ENCODE measurements at regions not wholly inside any gene's neighbourhood (a gene's known extent, or its start where the extent isn't known, plus 50 kb on each side); places are given as distances from the start of the nearest gene placed in this dataset.

DNA sequence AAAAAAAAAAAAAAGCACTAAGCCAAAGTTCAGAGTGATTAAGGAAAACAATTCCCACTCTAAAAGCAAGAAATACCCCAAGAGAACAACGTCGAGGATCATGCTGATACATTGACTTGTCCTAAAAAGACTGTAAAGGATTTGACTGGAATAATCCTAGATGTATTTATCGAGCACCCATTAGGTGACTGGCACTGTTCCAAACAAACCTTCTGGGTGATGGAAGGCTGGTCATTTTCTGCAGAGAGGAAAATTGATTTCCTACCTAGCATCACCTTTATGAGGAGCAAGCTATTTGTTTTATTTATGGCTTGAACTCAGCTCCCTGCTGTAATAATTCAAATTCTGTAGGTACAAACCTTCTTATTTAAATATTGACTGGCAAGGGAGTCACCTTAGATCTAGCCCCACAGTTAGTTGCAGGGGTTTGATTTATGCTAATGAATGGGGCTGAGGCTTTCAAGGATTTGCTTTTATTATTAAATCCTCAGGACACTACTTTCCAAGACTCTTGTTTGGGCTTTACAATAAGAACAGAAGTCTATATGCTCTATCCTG, 471.0 kb downstream of the OLFM4 start:
- no peak overlapping the region for H3K27ac ChIP-seq
- ATAC-seq (ENCODE audit: insufficient number of reproducible peaks, low FRiP score, low read depth) = no peak
- H3K36me3 ChIP-seq = no peaks in the 10 kb centered on the region
- DNase-seq (ENCODE audit: low spot score) = no peak
- TF ChIP-seq, protein P1, sequence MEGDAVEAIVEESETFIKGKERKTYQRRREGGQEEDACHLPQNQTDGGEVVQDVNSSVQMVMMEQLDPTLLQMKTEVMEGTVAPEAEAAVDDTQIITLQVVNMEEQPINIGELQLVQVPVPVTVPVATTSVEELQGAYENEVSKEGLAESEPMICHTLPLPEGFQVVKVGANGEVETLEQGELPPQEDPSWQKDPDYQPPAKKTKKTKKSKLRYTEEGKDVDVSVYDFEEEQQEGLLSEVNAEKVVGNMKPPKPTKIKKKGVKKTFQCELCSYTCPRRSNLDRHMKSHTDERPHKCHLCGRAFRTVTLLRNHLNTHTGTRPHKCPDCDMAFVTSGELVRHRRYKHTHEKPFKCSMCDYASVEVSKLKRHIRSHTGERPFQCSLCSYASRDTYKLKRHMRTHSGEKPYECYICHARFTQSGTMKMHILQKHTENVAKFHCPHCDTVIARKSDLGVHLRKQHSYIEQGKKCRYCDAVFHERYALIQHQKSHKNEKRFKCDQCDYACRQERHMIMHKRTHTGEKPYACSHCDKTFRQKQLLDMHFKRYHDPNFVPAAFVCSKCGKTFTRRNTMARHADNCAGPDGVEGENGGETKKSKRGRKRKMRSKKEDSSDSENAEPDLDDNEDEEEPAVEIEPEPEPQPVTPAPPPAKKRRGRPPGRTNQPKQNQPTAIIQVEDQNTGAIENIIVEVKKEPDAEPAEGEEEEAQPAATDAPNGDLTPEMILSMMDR (IDR thresholded peaks at IDR 0.05) = no peak
- H3K4me1 ChIP-seq (ENCODE audit: control insufficient read depth in 1 of 2, low read depth in 2 of 2) = no peaks in the 10 kb centered on the region
- no peaks in the 10 kb centered on the region for H3K9me3 ChIP-seq
- no peak overlapping the region for H3K4me3 ChIP-seq
- no peaks in the 10 kb centered on the region for H3K27me3 ChIP-seq (replicated peaks; ENCODE audit: insufficient read depth)

DNA sequence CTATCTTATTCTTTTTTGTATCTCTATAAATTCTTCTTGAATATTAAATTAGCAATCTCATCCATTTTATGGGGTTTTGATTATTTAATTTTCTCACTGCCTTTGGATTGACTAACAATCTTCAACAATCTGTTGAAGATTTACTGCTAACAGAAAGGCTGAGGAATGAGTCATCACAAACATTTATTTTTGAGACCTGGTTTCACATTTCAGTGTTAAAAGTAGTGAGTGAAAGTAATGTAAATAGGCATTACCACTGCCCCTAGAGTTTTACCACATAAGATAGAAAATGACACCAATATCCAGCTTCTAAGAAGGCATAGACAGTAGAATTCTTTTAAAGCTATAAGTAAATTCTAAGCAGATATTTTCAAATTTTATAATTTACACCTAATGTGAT, 472.8 kb downstream of the OLFM4 start:
- H3K9me3 ChIP-seq = no peaks in the 10 kb centered on the region
- ATAC-seq (ENCODE audit: insufficient number of reproducible peaks, low FRiP score, low read depth) = no peak
- TF ChIP-seq, protein P1 (IDR thresholded peaks at IDR 0.05) = no peak
- no peaks in the 10 kb centered on the region for H3K27me3 ChIP-seq (replicated peaks; ENCODE audit: insufficient read depth)
- DNase-seq (ENCODE audit: low spot score) = no peak
- no peaks in the 10 kb centered on the region for H3K4me1 ChIP-seq (ENCODE audit: control insufficient read depth in 1 of 2, low read depth in 2 of 2)
- no peak overlapping the region for H3K27ac ChIP-seq
- no peak overlapping the region for H3K4me3 ChIP-seq
- no peaks in the 10 kb centered on the region for H3K36me3 ChIP-seq

DNA sequence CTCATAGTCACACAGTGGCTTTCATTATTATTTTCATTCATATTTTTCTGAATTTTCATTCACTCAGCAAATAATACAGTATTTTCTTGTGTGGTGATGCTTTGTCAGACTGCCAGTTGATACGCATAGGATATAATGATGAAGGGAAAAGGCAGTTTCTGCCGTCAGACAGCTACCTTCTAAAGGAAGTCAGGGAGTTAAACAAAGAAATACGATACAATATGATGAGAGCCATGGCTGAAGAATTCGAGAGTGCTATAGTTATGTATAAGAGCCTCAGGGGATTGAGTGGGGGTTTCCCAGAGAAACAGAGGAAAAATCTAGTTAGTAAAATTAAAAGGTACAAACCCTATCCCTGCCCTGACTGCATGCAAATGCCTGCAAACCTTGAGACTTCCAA, 479.1 kb downstream of the OLFM4 start:
- no peaks in the 10 kb centered on the region for H3K4me1 ChIP-seq (ENCODE audit: control insufficient read depth in 1 of 2, low read depth in 2 of 2)
- TF ChIP-seq, protein P1 (IDR thresholded peaks at IDR 0.05) = no peak
- no peak for ATAC-seq (ENCODE audit: insufficient number of reproducible peaks, low FRiP score, low read depth)

DNA sequence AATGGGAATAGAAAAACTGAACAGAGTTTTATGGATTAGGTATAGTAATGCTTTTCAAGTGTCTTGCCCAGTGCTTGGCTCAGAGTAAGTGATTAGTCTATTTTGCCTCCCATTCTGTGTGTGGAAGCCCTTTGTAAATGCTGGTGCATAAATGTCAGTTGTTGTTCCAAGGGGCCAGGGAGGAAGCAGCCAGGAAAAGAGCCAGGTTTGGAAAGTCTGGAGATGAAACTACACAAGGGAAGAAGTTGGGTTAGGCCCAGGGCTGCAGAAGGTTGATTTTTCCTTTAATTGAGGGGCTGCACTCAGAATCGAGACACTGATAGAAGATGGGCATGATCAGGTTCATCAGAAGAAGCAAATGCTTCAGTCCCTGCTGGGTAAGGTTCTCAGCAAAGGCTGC, 484.0 kb downstream of the OLFM4 start:
- TF ChIP-seq, protein P1 (IDR thresholded peaks at IDR 0.05) = no peak
- H3K4me3 ChIP-seq = no peak overlapping the region
- no peaks in the 10 kb centered on the region for H3K36me3 ChIP-seq
- H3K9me3 ChIP-seq = no peaks in the 10 kb centered on the region
- no peaks in the 10 kb centered on the region for H3K4me1 ChIP-seq (ENCODE audit: control insufficient read depth in 1 of 2, low read depth in 2 of 2)
- H3K27ac ChIP-seq = no peak overlapping the region
- no peaks in the 10 kb centered on the region for H3K27me3 ChIP-seq (replicated peaks; ENCODE audit: insufficient read depth)
- DNase-seq (ENCODE audit: low spot score) (no peak), ATAC-seq (ENCODE audit: insufficient number of reproducible peaks, low FRiP score, low read depth) (no peak)

More for the DNA sequence above, 479.1 kb downstream of the OLFM4 start:
- no peaks in the 10 kb centered on the region for H3K27me3 ChIP-seq (replicated peaks; ENCODE audit: insufficient read depth)
- no peak overlapping the region for H3K4me3 ChIP-seq
- no peaks in the 10 kb centered on the region for H3K9me3 ChIP-seq
- no peak overlapping the region for H3K27ac ChIP-seq
- DNase-seq (ENCODE audit: low spot score) = no peak
- H3K36me3 ChIP-seq = no peaks in the 10 kb centered on the region

DNA sequence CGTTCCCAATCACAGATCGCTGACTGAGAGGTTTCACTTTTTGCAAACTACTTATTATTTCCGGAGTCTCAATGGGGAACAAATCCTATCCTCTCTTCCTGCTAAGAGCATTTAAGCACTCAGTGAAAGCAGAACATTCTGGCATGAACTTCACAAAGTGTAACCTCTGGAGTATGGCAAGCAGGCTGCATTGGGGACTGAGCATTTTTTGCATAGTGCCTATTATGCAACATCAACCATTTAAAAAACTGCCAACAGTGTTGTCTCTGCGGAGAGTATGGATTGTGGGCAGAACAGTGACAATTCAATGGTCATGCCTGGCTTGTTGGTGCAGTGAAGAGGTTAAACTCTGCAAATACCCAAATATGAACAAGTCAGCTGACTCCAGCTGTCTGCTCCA, 484.6 kb downstream of the OLFM4 start:
- Histone ChIP-seq H3K27me3 (replicated peaks; ENCODE audit: insufficient read depth) (no peaks in the 10 kb centered on the region), H3K9me3 (no peaks in the 10 kb centered on the region), H3K4me3 (no peak overlapping the region), H3K36me3 (no peaks in the 10 kb centered on the region), H3K27ac (no peak overlapping the region), H3K4me1 (ENCODE audit: control insufficient read depth in 1 of 2, low read depth in 2 of 2) (no peaks in the 10 kb centered on the region)
- DNase-seq (ENCODE audit: low spot score) (no peak), ATAC-seq (ENCODE audit: insufficient number of reproducible peaks, low FRiP score, low read depth) (no peak)
- TF ChIP-seq, protein P1 (IDR thresholded peaks at IDR 0.05) = no peak
